H1 (cell line): ENCODE measurements at regions not wholly inside any gene's neighbourhood (a gene's known extent, or its start where the extent isn't known, plus 50 kb on each side); places are given as distances from the start of the nearest gene placed in this dataset.

ENCODE experiments used
- CTCF ChIA-PET: fragments of 300-600 bp; sonication (Branson Sonifier 250); formaldehyde crosslinking; loops from one replicate; lab custom pipeline; 2021; ENCODE audit not compliant: partially characterized antibody; lab: Charles Lee
- POLR2A ChIA-PET: fragments of 300-600 bp; sonication (Branson Sonifier 250); formaldehyde crosslinking; loops from one replicate; lab custom pipeline; 2021; ENCODE audit warnings: inconsistent platforms; ENCODE audit not compliant: partially characterized antibody; lab: Charles Lee
- DNase-seq, 2 experiments: peaks; one replicate each; pipeline versions ENCODE4 v3.0.0 to v3.0.0-alpha.2; 2010 to 2022; ENCODE audit warnings: low spot score in 2 of 2, low read depth in 1 of 2, mixed read lengths in 1 of 2
- FAIRE-seq: peaks from 2 replicates; lab custom pipeline; 2011; peaks lifted over from hg19 to GRCh38; lab: Jason Lieb, UNC
- H2AFZ ChIP-seq: 2 replicates; pipeline ENCODE4 v1.8.1; 2012; ENCODE audit warnings: low read length, inconsistent platforms
- H2AK5ac ChIP-seq: 2 replicates; pipeline ENCODE4 v1.6.1; 2013; ENCODE audit warnings: low read depth, low read length
- H2BK120ac ChIP-seq: replicated peaks from 2 replicates; pipeline ENCODE3; 2013; ENCODE audit warnings: low read depth, low read length, inconsistent platforms
- H2BK12ac ChIP-seq: 2 replicates; pipeline ENCODE4 v1.6.1; 2013; ENCODE audit warnings: low read depth, low read length
- H2BK15ac ChIP-seq: 2 replicates; pipeline ENCODE4 v1.6.1; 2013; ENCODE audit warnings: low read length
- H2BK20ac ChIP-seq: 2 replicates; pipeline ENCODE4 v1.6.1; 2013; ENCODE audit warnings: low read length
- H2BK5ac ChIP-seq: 2 replicates; pipeline ENCODE4 v1.6.1; 2013; ENCODE audit warnings: low read depth, low read length
- H3K14ac ChIP-seq: 2 replicates; pipeline ENCODE4 v1.6.1; 2013; ENCODE audit warnings: inconsistent platforms; ENCODE audit not compliant: insufficient read length
- H3K18ac ChIP-seq: 2 replicates; pipeline ENCODE4 v1.6.1; 2013; ENCODE audit warnings: low read length; ENCODE audit errors: extremely low read depth
- H3K23ac ChIP-seq: 2 replicates; pipeline ENCODE4 v1.6.1; 2013; ENCODE audit warnings: inconsistent platforms; ENCODE audit not compliant: insufficient read length
- H3K23me2 ChIP-seq: 2 replicates; pipeline ENCODE4 v1.6.1; 2013; ENCODE audit warnings: low read depth, low read length
- H3K27ac ChIP-seq: 2 replicates; pipeline ENCODE4 v1.6.1; 2011; ENCODE audit warnings: low read depth, low read length, inconsistent platforms
- H3K27me3 ChIP-seq, 4 experiments: replicated peaks in 1 of 4; 1 replicate in 1 of 4; 2 replicates in 3 of 4; pipeline versions ENCODE4 v1.6.1 to v1.8.1; 2011 to 2013; ENCODE audit warnings: low read length in 3 of 4, mild to moderate bottlenecking in 3 of 4, inconsistent platforms in 2 of 4, mixed read lengths in 2 of 4, moderate library complexity in 1 of 4; ENCODE audit not compliant: control insufficient read depth in 3 of 4, insufficient read depth in 3 of 4; ENCODE audit errors: extremely low read depth in 1 of 4
- H3K36me3 ChIP-seq, 4 experiments: 2 replicates each; pipeline versions ENCODE4 v1.6.1 to v1.8.1; 2011 to 2013; ENCODE audit warnings: mild to moderate bottlenecking in 4 of 4, low read length in 3 of 4, moderate library complexity in 2 of 4, control low read depth in 1 of 4, inconsistent platforms in 1 of 4; ENCODE audit not compliant: insufficient read depth in 4 of 4, control insufficient read depth in 2 of 4
- H3K4ac ChIP-seq: replicated peaks from 2 replicates; pipeline ENCODE3; 2013; ENCODE audit warnings: low read length, low read depth, mixed read lengths, inconsistent platforms; ENCODE audit not compliant: insufficient read length
- H3K4me1 ChIP-seq, 4 experiments: replicated peaks in 1 of 4; 1 replicate in 1 of 4; 2 replicates in 3 of 4; pipeline versions ENCODE4 v1.6.1 to v1.8.1; 2011 to 2013; ENCODE audit warnings: low read length in 3 of 4, inconsistent platforms in 2 of 4, mixed read lengths in 1 of 4; ENCODE audit not compliant: insufficient read depth in 4 of 4, control insufficient read depth in 3 of 4
- H3K4me2 ChIP-seq, 2 experiments: 2 replicates each; pipeline versions ENCODE4 v1.6.1 to v1.8.1; 2011 to 2013; ENCODE audit warnings: low read depth in 2 of 2, low read length in 2 of 2, control low read depth in 1 of 2, inconsistent platforms in 1 of 2, mild to moderate bottlenecking in 1 of 2; ENCODE audit not compliant: insufficient read depth in 1 of 2
- H3K4me3 ChIP-seq, 4 experiments: fragments of 200-600, 300-600 bp in 1 of 4; sonication (generic), shearing (Covaris generic), sonication (Bioruptor Twin) in 1 of 4; 2 replicates each; pipeline versions ENCODE4 v1.5.1 to v1.8.1; 2011 to 2016; ENCODE audit warnings: low read length in 4 of 4, low read depth in 3 of 4, control low read depth in 2 of 4, inconsistent platforms in 2 of 4, mild to moderate bottlenecking in 2 of 4, mixed read lengths in 1 of 4, moderate library complexity in 1 of 4; ENCODE audit not compliant: insufficient read depth in 2 of 4; ENCODE audit errors: extremely low read depth in 1 of 4
- H3K56ac ChIP-seq: replicated peaks from 2 replicates; pipeline ENCODE3; 2013; ENCODE audit warnings: low read depth, mild to moderate bottlenecking, mixed read lengths, low read length, inconsistent platforms; ENCODE audit not compliant: insufficient read length
- H3K79me1 ChIP-seq: 2 replicates; pipeline ENCODE4 v1.6.1; 2013; ENCODE audit warnings: low read depth, low read length, control low read depth
- H3K79me2 ChIP-seq, 2 experiments: 2 replicates each; pipeline versions ENCODE4 v1.6.1 to v1.8.1; 2012 to 2013; ENCODE audit warnings: low read length in 2 of 2, mild to moderate bottlenecking in 2 of 2, inconsistent platforms in 1 of 2; ENCODE audit not compliant: insufficient read depth in 2 of 2, control insufficient read depth in 1 of 2
- H3K9ac ChIP-seq, 4 experiments: replicated peaks in 1 of 4; 1 replicate in 1 of 4; 2 replicates in 3 of 4; pipeline versions ENCODE4 v1.6.1 to v1.8.1; 2011 to 2013; ENCODE audit warnings: low read depth in 3 of 4, low read length in 3 of 4, control low read depth in 2 of 4, mild to moderate bottlenecking in 2 of 4, moderate library complexity in 2 of 4, inconsistent platforms in 1 of 4; ENCODE audit errors: extremely low read depth in 1 of 4
- H3K9me3 ChIP-seq, 2 experiments: 2 replicates each; pipeline versions ENCODE4 v1.6.1 to v1.8.1; 2012 to 2013; ENCODE audit warnings: mild to moderate bottlenecking in 2 of 2, moderate library complexity in 2 of 2, control low read depth in 1 of 2, inconsistent platforms in 1 of 2, low read depth in 1 of 2, low read length in 1 of 2, mixed read lengths in 1 of 2; ENCODE audit not compliant: insufficient read depth in 2 of 2
- H4K20me1 ChIP-seq, 2 experiments: replicated peaks in 1 of 2; 2 replicates each; pipeline versions ENCODE3 to v1.8.1; 2011 to 2013; ENCODE audit warnings: inconsistent platforms in 2 of 2, low read length in 2 of 2, mild to moderate bottlenecking in 1 of 2; ENCODE audit not compliant: insufficient read depth in 2 of 2, control insufficient read depth in 1 of 2
- H4K5ac ChIP-seq: 2 replicates; pipeline ENCODE4 v1.6.1; 2013; ENCODE audit warnings: low read length, low read depth, mixed read lengths, inconsistent platforms; ENCODE audit not compliant: insufficient read length
- H4K8ac ChIP-seq: 2 replicates; pipeline ENCODE4 v1.8.0; 2013; ENCODE audit warnings: mild to moderate bottlenecking, moderate library complexity, low read length, inconsistent platforms; ENCODE audit not compliant: insufficient read depth; ENCODE audit errors: extremely low read depth
- H4K91ac ChIP-seq: replicated peaks from 2 replicates; pipeline ENCODE3; 2013; ENCODE audit warnings: low read length, mixed read lengths, inconsistent platforms; ENCODE audit not compliant: insufficient read length
- CHD1 ChIP-seq: IDR thresholded peaks from 2 replicates; pipeline ENCODE4 v1.6.1; 2012; ENCODE audit warnings: low read depth, low read length, improper control_type of control experiment
- E2F6 ChIP-seq: IDR thresholded peaks from 2 replicates; pipeline ENCODE4 v1.6.1; 2012; ENCODE audit warnings: inconsistent platforms
- EGR1 ChIP-seq: IDR thresholded peaks from 2 replicates; pipeline ENCODE4 v1.6.1; 2011; ENCODE audit warnings: low read depth, low read length, borderline replicate concordance
- NRF1 ChIP-seq: IDR thresholded peaks from 2 replicates; pipeline ENCODE4 v1.6.1; 2011; ENCODE audit warnings: mild to moderate bottlenecking, low read depth, low read length, improper control_type of control experiment
- POU5F1 ChIP-seq: IDR thresholded peaks from 2 replicates; pipeline ENCODE4 v1.6.1; 2011; ENCODE audit warnings: low read depth, mild to moderate bottlenecking, low read length, moderate library complexity
- WGBS, 2 experiments: shearing (Covaris generic) in 1 of 2; methylation state at CpG; one replicate each; pipeline versions ENCODE4 v1.1.6 to v1.1.7; 2013 to 2015; ENCODE audit warnings: low lambda C conversion rate in 2 of 2, mixed read lengths in 2 of 2, inconsistent platforms in 1 of 2, low coverage in 1 of 2, missing lambda C conversion rate in 1 of 2; ENCODE audit not compliant: insufficient replicate concordance in 2 of 2, insufficient coverage in 1 of 2, insufficient read length in 1 of 2; ENCODE audit errors: extremely low coverage in 1 of 2, missing lambda C conversion rate in 1 of 2; 5-methylcytosine and 5-hydroxymethylcytosine counted together

- Histone ChIP-seq H3K79me2 (no peaks in the 10 kb centered on the region), H3K23ac (no peak overlapping the region), H4K5ac (no peak overlapping the region), H2BK20ac (no peak overlapping the region)
- TF ChIP-seq NRF1: no peak
- TF ChIP-seq E2F6: no peak
- TF ChIP-seq EGR1: no peak
- TF ChIP-seq POU5F1: no peak
- TF ChIP-seq CHD1: no peak
- TF ChIP-seq, all 59 proteins: peak for 0
- Histone ChIP-seq H3K9ac (no peak overlapping the region), H2AFZ (no peak overlapping the region), H3K27ac (no peak overlapping the region), H2AK5ac (no peak overlapping the region), H3K4me3 (no peak overlapping the region), H2BK12ac (no peak overlapping the region), H3K14ac (no peak overlapping the region), H3K23me2 (no peaks in the 10 kb centered on the region), H2BK120ac (no peak overlapping the region), H3K18ac (no peak overlapping the region), H3K27me3 (no peaks in the 10 kb centered on the region), H2BK15ac (no peak overlapping the region), H3K4me1 (0 out of 7 replicates have a peak, but pooled peaks cover 0 to 3% (median 0%) of the 10 kb centered on the region in 4 experiments), H3K9me3 (no peaks in the 10 kb centered on the region), H2BK5ac (no peak overlapping the region), H4K20me1 (no peaks in the 10 kb centered on the region), H3K79me1 (no peaks in the 10 kb centered on the region), H3K4me2 (no peak overlapping the region), H3K36me3 (no peaks in the 10 kb centered on the region), H4K91ac (no peak overlapping the region), H3K56ac (no peak overlapping the region), H3K4ac (no peak overlapping the region), H4K8ac (no peak overlapping the region)
- ChIA-PET POLR2A (no interaction called here), CTCF (no interaction called here)
- no peak for FAIRE-seq
- WGBS, 2 experiments: 95 to 100% methylated on average over 1 of the region's 1 CpG
- no peak for DNase-seq
These were observed 276.9 kb upstream of the SKOR2 start for GRCh38 chr18:47528343-47528742.
